RWPE1 (cell line): ENCODE measurements at regions not wholly inside any gene's neighbourhood (a gene's known extent, or its start where the extent isn't known, plus 50 kb on each side); places are given as distances from the start of the nearest gene placed in this dataset.

Experiments
- CTCF ChIA-PET: fragments of 350-600 bp; sonication (Branson Sonifier 250); formaldehyde crosslinking; extraction: SDS; loops from one replicate; lab custom pipeline; 2021; lab: Yijun Ruan, JAX
- POLR2A ChIA-PET: fragments of 400-600 bp; formaldehyde crosslinking; extraction: SDS; loops from one replicate; lab custom pipeline; 2020; ENCODE audit warnings: antibody characterized with exemption; ENCODE audit not compliant: low non-redundant PET; lab: Yijun Ruan, JAX
- DNase-seq: peaks from one replicate; pipeline ENCODE4 v3.0.0; 2012; ENCODE audit warnings: low spot score
- H3K27ac ChIP-seq: fragments of 450-650 bp; 2 replicates; pipeline ENCODE4 v1.5.1; 2017
- TF ChIP-seq, protein P1 (sequence below): fragments of 450-650 bp; conservative IDR thresholded peaks from 2 replicates; pipeline ENCODE4 v1.5.1; 2017; ENCODE audit warnings: low read depth, mild to moderate bottlenecking

GRCh38 chr18:66759050-66759828 is 155.3 kb upstream of the CDH19 start:
- TF ChIP-seq, protein P1, sequence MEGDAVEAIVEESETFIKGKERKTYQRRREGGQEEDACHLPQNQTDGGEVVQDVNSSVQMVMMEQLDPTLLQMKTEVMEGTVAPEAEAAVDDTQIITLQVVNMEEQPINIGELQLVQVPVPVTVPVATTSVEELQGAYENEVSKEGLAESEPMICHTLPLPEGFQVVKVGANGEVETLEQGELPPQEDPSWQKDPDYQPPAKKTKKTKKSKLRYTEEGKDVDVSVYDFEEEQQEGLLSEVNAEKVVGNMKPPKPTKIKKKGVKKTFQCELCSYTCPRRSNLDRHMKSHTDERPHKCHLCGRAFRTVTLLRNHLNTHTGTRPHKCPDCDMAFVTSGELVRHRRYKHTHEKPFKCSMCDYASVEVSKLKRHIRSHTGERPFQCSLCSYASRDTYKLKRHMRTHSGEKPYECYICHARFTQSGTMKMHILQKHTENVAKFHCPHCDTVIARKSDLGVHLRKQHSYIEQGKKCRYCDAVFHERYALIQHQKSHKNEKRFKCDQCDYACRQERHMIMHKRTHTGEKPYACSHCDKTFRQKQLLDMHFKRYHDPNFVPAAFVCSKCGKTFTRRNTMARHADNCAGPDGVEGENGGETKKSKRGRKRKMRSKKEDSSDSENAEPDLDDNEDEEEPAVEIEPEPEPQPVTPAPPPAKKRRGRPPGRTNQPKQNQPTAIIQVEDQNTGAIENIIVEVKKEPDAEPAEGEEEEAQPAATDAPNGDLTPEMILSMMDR = no peak
- no peak for DNase-seq
- ChIA-PET POLR2A (no interaction called here), CTCF (no interaction called here)
- no peak overlapping the region for H3K27ac ChIP-seq

GRCh38 chr18:66757946-66758345 is 154.1 kb upstream of the CDH19 start:
- ChIA-PET POLR2A (no interaction called here), CTCF (no interaction called here)
- TF ChIP-seq, protein P1 = no peak
- DNase-seq = no peak
- H3K27ac ChIP-seq = no peak overlapping the region

GRCh38 chr18:66754335-66754734 is 150.4 kb upstream of the CDH19 start:
- TF ChIP-seq, protein P1 = no peak
- POLR2A ChIA-PET = no interaction called here
- no peak overlapping the region for H3K27ac ChIP-seq
- no peak for DNase-seq
- CTCF ChIA-PET = no interaction called here

GRCh38 chr18:66752733-66753132 is 148.8 kb upstream of the CDH19 start:
- H3K27ac ChIP-seq = no peak overlapping the region
- POLR2A ChIA-PET = no interaction called here
- TF ChIP-seq, protein P1 = no peak
- DNase-seq = peak; percentile 1
- CTCF ChIA-PET = no interaction called here

DNA sequence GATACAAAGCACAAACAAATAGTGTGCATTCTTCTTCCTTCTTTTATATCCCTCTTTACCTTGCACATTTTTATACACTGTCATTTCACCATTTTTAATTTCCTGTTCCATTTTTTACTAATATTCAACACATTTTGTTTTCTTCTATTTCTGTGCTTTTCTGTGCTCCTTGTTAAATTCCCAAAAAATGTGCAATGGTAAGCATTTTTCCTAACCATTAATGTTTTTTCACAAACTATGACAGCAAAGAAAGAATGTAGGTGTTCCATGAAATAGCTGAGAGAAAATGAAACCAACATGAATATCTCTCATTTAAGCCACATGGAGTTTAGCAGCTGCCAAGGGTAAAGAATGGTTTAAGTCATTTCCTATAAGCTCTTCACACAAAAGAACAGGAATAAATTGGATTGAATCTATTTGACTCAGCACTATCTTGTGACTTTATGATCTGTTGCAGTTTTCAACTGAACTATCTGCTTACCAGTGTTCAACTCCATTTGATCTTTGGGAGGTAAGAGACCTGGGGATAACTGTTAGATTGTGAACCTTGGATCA is 145.7 kb upstream of the CDH19 start:
- POLR2A ChIA-PET = no interaction called here
- TF ChIP-seq, protein P1 = no peak
- CTCF ChIA-PET = no interaction called here
- no peak for DNase-seq
- H3K27ac ChIP-seq = no peak overlapping the region

GRCh38 chr18:66749030-66749429 is 145.1 kb upstream of the CDH19 start:
- TF ChIP-seq, protein P1 = no peak
- ChIA-PET POLR2A (no interaction called here), CTCF (interaction anchor here (0.7 kb wide), 2 partner anchors 25 to 1705 kb away, joined by 4 to 5 read pairs; no protein-coding TSS in a partner anchor)
- no peak overlapping the region for H3K27ac ChIP-seq
- no peak for DNase-seq
